Aorta (tissue), 5 donors: ENCODE measurements at regions not wholly inside any gene's neighbourhood (a gene's known extent, or its start where the extent isn't known, plus 50 kb on each side); places are given as distances from the start of the nearest gene placed in this dataset.

Experiments used
- ATAC-seq: fragments of 200-7000 bp; cut with Tn5 transposase; one replicate; pipeline ENCODE4 v1.9.1; 2022; ENCODE audit warnings: moderate library complexity; ENCODE audit not compliant: low FRiP score
- DNase-seq, 2 donors: peaks; one replicate each; pipeline ENCODE4 v3.0.0-alpha.2; 2020
- H3K27ac ChIP-seq, 2 donors: one replicate each; pipeline ENCODE4 v1.5.1; 2013; ENCODE audit warnings: low read length in 2 of 2, mild to moderate bottlenecking in 2 of 2, moderate library complexity in 2 of 2, control low read depth in 1 of 2, inconsistent platforms in 1 of 2, low read depth in 1 of 2
- H3K27me3 ChIP-seq, 2 donors: one replicate each; pipeline ENCODE4 v1.6.1; 2013; ENCODE audit warnings: control low read depth in 1 of 2, low read length in 1 of 2, mild to moderate bottlenecking in 1 of 2, moderate library complexity in 1 of 2; ENCODE audit not compliant: insufficient read depth in 2 of 2, control insufficient read depth in 1 of 2
- H3K36me3 ChIP-seq, 2 donors: one replicate each; pipeline ENCODE4 v1.6.1; 2013; ENCODE audit warnings: control low read depth in 1 of 2, low read length in 1 of 2, mild to moderate bottlenecking in 1 of 2; ENCODE audit not compliant: insufficient read depth in 2 of 2, control insufficient read depth in 1 of 2
- H3K4me1 ChIP-seq, 2 donors: one replicate each; pipeline ENCODE4 v1.6.1; 2013; ENCODE audit warnings: low read length in 2 of 2, control low read depth in 1 of 2, mild to moderate bottlenecking in 1 of 2, moderate library complexity in 1 of 2; ENCODE audit not compliant: insufficient read depth in 2 of 2, control insufficient read depth in 1 of 2
- H3K4me3 ChIP-seq, 2 donors: one replicate each; pipeline ENCODE4 v1.5.1; 2013; ENCODE audit warnings: low read length in 2 of 2, control low read depth in 1 of 2, mild to moderate bottlenecking in 1 of 2
- H3K9me3 ChIP-seq: one replicate; pipeline ENCODE4 v1.6.1; 2013; ENCODE audit warnings: mild to moderate bottlenecking, low read length; ENCODE audit not compliant: control insufficient read depth
- WGBS, 2 donors: extraction: QIAGEN DNeasy Blood & Tissue Kit; methylation state at CpG; one replicate each; pipeline ENCODE4 v1.1.7; 2013; 5-methylcytosine and 5-hydroxymethylcytosine counted together
- intact Hi-C, 2 donors: fragments of 100-400 bp; cut with DNase I; formaldehyde crosslinking; loops; one replicate each; pipeline versions ENCODE4 v1.14.2 to v1.15.0; 2022
- donor health status: healthy with polysubstance abuse.
- donor health status: Bipolar disorder and iron deficiency.
- donor health status: DM: no; HTN: no; CAD: no.
- donor health status: DM: no; HTN: no; CAD: no.
- donor health status: DM: yes; HTN: yes; CAD: no.

- no peaks in the 10 kb centered on the region for H3K36me3 ChIP-seq
- no peaks in the 10 kb centered on the region for H3K9me3 ChIP-seq
- peak; percentile 26 for ATAC-seq
- H3K4me3 ChIP-seq: no peak overlapping the region
- no peak overlapping the region for H3K27ac ChIP-seq
- H3K27me3 ChIP-seq: no peaks in the 10 kb centered on the region
- DNase-seq: no peak
- intact Hi-C loops: no loop called here
- 0 to 4% methylated on average over 2 of the region's 2 CpGs for whole genome bisulfite sequencing, 2 donors
- H3K4me1 ChIP-seq: no peaks in the 10 kb centered on the region
Observed at GRCh38 chr1:72516826-72517225, 234.5 kb upstream of the NEGR1 start.

DNA sequence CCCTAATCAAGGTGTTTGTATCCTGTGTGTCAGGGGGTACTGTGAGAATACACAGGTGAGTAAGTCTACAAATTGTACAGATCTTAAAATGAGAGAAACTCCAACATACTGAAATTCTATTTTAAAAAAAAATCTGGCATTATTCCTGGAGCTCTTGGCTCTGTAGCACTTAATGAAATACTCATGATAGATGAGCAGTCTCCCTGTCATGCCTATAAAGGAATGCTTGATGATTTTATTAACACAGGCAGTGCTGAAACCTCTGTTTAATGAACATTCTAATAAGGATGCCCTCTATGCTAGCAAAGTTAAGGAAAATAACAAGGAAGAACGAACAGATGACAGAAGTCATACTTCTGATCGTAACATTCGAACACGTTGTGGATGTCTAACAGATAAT, 233.9 kb upstream of the NEGR1 start:
- intact Hi-C loops: no loop called here
- 27 to 52% methylated on average over 4 of the region's 4 CpGs for WGBS, 2 donors
- Histone ChIP-seq H3K36me3 (no peaks in the 10 kb centered on the region), H3K27ac (no peak overlapping the region), H3K4me3 (no peak overlapping the region), H3K4me1 (no peaks in the 10 kb centered on the region), H3K9me3 (no peaks in the 10 kb centered on the region), H3K27me3 (no peaks in the 10 kb centered on the region)
- ATAC-seq: no peak
- DNase-seq: no peak

- 17% methylated on average over 5 of the region's 5 CpGs for WGBS, 2 donors
- ATAC-seq: no peak
- Histone ChIP-seq H3K4me1 (no peaks in the 10 kb centered on the region), H3K27ac (no peak overlapping the region), H3K4me3 (no peak overlapping the region), H3K36me3 (no peaks in the 10 kb centered on the region), H3K27me3 (no peaks in the 10 kb centered on the region), H3K9me3 (no peaks in the 10 kb centered on the region)
- intact Hi-C loops: no loop called here
- DNase-seq: no peak
Observed at GRCh38 chr1:72498371-72498770, 216.0 kb upstream of the NEGR1 start.

- Histone ChIP-seq H3K36me3 (no peaks in the 10 kb centered on the region), H3K4me1 (no peaks in the 10 kb centered on the region), H3K27ac (no peak overlapping the region), H3K27me3 (no peaks in the 10 kb centered on the region), H3K9me3 (no peaks in the 10 kb centered on the region), H3K4me3 (no peak overlapping the region)
- ATAC-seq: no peak
- no peak for DNase-seq
- intact Hi-C loops: no loop called here
Observed at GRCh38 chr1:72489801-72490200, 207.5 kb upstream of the NEGR1 start.

- ATAC-seq (no peak), DNase-seq (no peak)
- H3K27me3 ChIP-seq: no peaks in the 10 kb centered on the region
- intact Hi-C loops: no loop called here
- no peak overlapping the region for H3K27ac ChIP-seq
- H3K36me3 ChIP-seq: no peaks in the 10 kb centered on the region
- H3K9me3 ChIP-seq: no peaks in the 10 kb centered on the region
- H3K4me3 ChIP-seq: no peak overlapping the region
- 22 to 36% methylated on average over 1 of the region's 1 CpG for WGBS, 2 donors
- H3K4me1 ChIP-seq: no peaks in the 10 kb centered on the region
Observed at GRCh38 chr1:72485801-72486200, 203.5 kb upstream of the NEGR1 start.

DNA sequence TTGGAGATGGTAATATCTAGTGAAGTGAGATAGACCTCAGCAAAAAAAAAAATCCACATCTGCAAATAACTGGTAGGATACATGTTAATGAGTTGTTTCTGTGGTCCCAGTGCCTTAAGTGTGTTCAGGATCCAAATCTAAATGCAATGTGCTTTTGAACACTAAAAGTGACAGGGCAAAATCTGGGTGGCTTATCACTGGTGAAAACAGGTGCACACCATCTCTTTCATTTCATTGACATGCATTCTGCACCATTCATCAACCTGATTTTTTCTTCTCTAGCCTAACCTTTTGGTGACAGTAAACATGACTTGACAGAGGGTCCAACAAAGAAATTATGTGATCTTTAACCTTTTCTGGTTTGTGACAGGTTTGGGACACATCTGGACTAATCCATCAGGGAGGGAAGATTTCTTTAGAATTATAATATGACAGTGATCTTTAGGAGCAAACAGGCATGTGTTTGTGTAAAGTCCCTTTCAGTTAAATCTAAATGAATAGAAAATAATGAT, 201.6 kb upstream of the NEGR1 start:
- Histone ChIP-seq H3K4me1 (no peaks in the 10 kb centered on the region), H3K4me3 (no peak overlapping the region), H3K36me3 (no peaks in the 10 kb centered on the region), H3K9me3 (no peaks in the 10 kb centered on the region), H3K27ac (no peak overlapping the region), H3K27me3 (no peaks in the 10 kb centered on the region)
- intact Hi-C loops: no loop called here
- ATAC-seq: no peak
- DNase-seq: no peak

- no peaks in the 10 kb centered on the region for H3K4me1 ChIP-seq
- WGBS, 2 donors: 71 to 72% methylated on average over 6 of the region's 6 CpGs
- no peak overlapping the region for H3K4me3 ChIP-seq
- H3K9me3 ChIP-seq: no peaks in the 10 kb centered on the region
- intact Hi-C loops: no loop called here
- ATAC-seq (no peak), DNase-seq (no peak)
- H3K27me3 ChIP-seq: no peaks in the 10 kb centered on the region
- no peaks in the 10 kb centered on the region for H3K36me3 ChIP-seq
- H3K27ac ChIP-seq: no peak overlapping the region
Observed at GRCh38 chr1:72482736-72483413, 200.5 kb upstream of the NEGR1 start.

DNA sequence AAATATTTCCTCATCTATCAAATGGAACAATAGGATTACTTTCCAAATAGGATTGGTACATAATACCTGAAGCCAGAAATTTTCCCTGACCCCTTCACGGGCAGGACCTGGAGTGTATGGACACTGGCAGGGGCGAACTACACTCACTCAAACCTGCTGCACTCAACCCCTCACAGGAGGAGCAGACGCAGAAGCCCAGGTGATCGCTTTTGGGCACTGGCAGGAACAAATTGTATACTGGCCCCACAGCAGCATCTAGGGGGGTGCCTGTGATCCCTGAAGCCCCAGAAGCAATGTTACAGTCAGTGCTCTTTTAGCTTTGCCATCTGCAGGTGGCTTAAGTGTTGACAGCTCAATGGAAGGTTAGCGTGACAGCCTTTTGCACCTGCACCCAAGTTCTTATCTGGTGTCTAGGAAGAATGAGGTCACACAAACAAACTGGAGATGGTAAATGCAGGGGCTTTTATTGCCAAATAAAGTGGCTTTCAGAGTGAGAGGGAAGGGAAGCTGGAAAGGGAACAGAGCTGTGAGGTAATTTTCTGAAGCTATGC, 199.2 kb upstream of the NEGR1 start:
- H3K36me3 ChIP-seq: no peaks in the 10 kb centered on the region
- no peaks in the 10 kb centered on the region for H3K9me3 ChIP-seq
- ATAC-seq (no peak), DNase-seq (no peak)
- H3K27me3 ChIP-seq: no peaks in the 10 kb centered on the region
- 93 to 94% methylated on average over 5 of the region's 5 CpGs for WGBS, 2 donors
- H3K4me1 ChIP-seq: no peaks in the 10 kb centered on the region
- no peak overlapping the region for H3K27ac ChIP-seq
- no peak overlapping the region for H3K4me3 ChIP-seq
- intact Hi-C loops: no loop called here

DNA sequence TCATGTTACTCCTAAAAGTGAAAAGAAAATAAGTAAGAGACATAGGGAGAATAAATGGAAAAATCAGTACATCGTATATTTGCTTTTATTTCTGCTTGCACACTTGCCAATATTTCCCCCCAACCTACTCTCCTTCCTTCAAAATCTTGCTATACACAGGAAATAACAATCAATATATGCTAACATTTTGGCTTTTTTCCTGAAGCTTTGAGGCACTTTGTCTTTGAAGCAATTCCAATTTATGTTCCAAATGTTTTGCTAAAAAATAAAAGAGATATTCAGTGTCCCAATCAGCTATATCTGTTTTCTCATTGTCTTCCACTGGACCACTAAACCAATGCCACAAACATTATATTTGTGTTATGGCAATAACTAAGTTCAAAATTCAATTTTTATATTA, 184.0 kb upstream of the NEGR1 start:
- DNase-seq (no peak), ATAC-seq (no peak)
- Histone ChIP-seq H3K27ac (no peak overlapping the region), H3K4me3 (no peak overlapping the region), H3K4me1 (no peaks in the 10 kb centered on the region), H3K9me3 (no peaks in the 10 kb centered on the region), H3K27me3 (no peaks in the 10 kb centered on the region), H3K36me3 (no peaks in the 10 kb centered on the region)
- WGBS, 2 donors: 37 to 47% methylated on average over 1 of the region's 1 CpG
- intact Hi-C loops: no loop called here
